ENCODE measurements at regions not wholly inside any gene's neighbourhood (a gene's known extent, or its start where the extent isn't known, plus 50 kb on each side); places are given as distances from the start of the nearest gene placed in this dataset.

DNA sequence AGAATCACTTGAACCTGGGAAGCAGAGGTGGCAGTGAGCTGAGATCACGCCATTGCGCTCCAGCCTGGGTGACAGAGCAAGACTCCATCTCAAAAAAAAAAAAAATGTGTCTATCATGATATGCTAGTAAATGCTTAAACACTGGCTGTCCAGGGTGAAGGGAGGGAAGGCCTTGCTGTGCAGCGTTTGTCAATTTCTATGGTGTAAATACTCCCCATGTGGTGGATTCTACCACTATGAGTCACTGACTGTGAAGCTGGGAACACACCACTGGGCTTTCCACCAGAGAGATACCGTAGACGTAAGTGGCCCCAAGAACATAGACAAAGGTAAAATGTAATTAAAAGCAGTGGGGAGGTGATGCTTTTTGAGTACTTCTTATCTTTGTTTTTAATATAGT is 51.3 kb upstream of the LEF1 start:
- TF ChIP-seq, protein P1, sequence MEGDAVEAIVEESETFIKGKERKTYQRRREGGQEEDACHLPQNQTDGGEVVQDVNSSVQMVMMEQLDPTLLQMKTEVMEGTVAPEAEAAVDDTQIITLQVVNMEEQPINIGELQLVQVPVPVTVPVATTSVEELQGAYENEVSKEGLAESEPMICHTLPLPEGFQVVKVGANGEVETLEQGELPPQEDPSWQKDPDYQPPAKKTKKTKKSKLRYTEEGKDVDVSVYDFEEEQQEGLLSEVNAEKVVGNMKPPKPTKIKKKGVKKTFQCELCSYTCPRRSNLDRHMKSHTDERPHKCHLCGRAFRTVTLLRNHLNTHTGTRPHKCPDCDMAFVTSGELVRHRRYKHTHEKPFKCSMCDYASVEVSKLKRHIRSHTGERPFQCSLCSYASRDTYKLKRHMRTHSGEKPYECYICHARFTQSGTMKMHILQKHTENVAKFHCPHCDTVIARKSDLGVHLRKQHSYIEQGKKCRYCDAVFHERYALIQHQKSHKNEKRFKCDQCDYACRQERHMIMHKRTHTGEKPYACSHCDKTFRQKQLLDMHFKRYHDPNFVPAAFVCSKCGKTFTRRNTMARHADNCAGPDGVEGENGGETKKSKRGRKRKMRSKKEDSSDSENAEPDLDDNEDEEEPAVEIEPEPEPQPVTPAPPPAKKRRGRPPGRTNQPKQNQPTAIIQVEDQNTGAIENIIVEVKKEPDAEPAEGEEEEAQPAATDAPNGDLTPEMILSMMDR (IDR thresholded peaks at IDR 0.05), result no peak
- no peak for TF ChIP-seq POLR2AphosphoS5 (IDR thresholded peaks at IDR 0.05)
- TF ChIP-seq POLR2A (IDR thresholded peaks at IDR 0.05), result no peak

Measured in prostate gland (tissue), 2 donors.